ENCODE measurements at regions not wholly inside any gene's neighbourhood (a gene's known extent, or its start where the extent isn't known, plus 50 kb on each side); places are given as distances from the start of the nearest gene placed in this dataset.

DNA sequence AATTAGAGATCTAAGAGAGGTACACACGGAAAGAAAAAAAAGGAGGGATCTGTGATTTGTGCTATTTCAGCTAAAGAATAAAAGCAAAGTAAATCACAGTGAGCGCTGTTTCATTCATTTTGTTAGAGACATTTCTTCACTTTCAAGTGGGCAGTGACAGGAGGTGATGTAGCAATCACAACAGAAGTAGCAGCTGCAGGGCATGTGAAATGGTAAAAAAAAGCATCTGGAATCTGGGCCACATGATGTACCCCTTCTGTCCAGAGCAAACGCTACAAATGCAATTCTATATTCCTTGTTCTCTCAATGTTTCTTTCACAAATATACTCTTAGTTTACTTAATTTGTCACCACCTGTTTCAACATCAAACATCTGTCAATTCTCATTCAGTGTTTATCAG, 786.5 kb downstream of the LRRIQ3 start:
- no peak for TF ChIP-seq POLR2A (IDR thresholded peaks at IDR 0.05; ENCODE audit: low read length)
- TF ChIP-seq GATA1 (IDR thresholded peaks at IDR 0.05; ENCODE audit: low read depth, low read length), result no peak

Measured in erythroblast (primary cell).